Smooth muscle cell of the brain vasculature (primary cell): ENCODE measurements at regions not wholly inside any gene's neighbourhood (a gene's known extent, or its start where the extent isn't known, plus 50 kb on each side); places are given as distances from the start of the nearest gene placed in this dataset.

Source experiments
- DNase-seq: peaks from one replicate; pipeline ENCODE4 v3.0.0-alpha.2; 2012; ENCODE audit warnings: low read depth, low spot score

- no peak for DNase-seq
Observed at GRCh38 chr3:168524129-168524528, 428.4 kb upstream of the GOLIM4 start.

DNA sequence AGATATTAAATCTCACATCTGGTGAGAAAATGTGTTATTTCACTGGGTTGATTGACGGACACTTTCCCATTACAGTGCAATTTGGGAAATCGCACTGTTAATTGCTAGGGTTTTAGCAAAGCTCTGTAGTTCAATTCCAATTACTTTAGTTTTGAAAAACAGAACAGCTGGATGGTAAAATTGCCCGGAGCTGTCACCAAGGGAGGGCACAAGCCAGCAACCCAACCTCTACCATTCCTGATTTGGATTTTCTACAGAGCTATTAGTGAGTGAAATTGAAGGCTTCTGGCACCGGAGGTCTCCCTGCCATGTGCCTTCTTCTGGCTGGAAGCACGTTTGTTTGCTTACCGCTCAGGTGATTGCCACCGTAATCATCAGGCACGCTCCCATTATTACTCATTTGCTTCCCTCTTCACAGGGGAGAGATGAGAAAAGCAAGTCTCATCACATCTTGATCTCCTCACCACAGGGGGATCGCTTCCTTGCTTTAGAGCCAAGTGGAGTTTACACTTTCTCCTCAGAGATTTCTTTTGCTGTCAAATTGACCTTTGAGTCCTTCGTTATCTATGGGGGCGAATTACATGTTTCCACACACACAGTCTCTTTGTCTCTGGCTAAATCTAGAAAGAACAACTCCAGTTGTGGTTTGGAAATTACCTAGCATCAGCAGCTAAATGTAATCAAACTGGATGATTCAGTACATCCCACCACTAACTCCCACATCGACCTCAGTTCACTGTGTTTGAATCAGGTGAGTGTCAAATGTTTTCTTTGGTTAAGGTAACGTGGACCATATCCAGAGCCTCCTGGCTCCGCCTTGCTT is 421.7 kb upstream of the GOLIM4 start:
- DNase-seq = no peak

- DNase-seq = no peak
Observed at GRCh38 chr3:168514252-168514651, 418.5 kb upstream of the GOLIM4 start.

DNA sequence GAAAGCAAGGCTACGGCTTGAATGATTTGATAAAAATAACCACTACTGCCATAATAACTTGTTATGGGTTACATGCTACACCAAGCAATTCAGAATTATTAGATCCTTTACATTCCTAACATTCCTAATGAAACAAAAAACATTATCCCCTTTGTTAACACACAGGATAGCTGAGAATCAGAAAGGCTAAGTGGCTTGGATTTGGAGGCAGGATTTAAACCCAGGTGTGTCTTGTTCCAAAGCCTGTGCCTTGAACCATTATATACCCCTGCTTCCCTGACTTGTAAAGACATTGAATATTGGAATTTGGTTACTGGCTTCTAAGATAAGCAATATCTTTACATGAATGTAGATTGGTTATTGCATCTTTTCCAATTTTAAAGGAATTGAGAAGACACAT is 417.1 kb upstream of the GOLIM4 start:
- no peak for DNase-seq

DNA sequence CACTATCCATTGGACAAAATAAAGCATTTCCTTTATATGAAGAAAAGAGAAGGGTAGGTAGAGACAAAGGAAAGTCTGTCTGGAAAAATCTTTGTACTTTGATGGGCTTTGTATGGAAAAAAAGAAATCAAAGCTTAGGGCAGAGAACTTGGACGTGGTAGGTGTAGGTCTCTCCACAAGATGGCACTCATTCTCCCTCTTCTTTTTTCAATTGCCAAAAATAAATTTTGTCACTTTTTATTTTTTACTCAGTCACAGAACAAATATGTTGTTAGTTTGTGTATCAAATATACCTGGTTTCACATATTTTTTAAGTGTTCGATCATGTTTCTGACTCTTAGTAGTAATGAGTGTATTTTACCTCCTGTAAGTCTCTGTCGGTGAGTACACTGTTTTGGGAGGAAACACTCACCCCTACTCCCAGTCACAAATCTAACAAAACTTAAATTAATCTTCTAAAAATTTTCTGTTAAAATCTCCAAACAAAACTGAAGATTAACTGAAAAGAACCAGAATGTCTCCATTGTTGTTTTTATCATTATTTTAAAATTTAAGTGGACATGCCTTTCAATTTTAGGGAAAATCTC is 415.8 kb upstream of the GOLIM4 start:
- DNase-seq = no peak

DNA sequence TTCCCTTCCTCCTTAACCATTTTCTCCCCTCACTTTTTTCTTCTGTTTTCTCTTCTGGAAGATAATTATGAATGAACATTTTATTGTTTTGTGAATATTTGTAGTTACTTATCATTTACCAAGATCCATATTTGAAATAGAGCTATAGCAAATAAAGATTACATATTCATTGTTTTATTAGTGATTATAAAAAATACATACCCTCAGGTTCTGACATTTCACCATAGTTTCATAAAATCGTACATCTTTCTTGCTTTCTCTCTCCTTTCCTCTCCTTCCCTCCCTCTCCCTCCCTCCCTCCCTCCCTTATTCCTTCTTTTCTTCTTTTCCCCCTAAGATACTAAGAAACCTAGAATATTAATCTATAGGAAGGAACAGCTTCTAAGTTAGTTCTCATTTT is 410.9 kb upstream of the GOLIM4 start:
- no peak for DNase-seq

- no peak for DNase-seq
Observed at GRCh38 chr3:168501570-168501969, 405.8 kb upstream of the GOLIM4 start.

- DNase-seq = no peak
Observed at GRCh38 chr3:168498194-168498593, 402.5 kb upstream of the GOLIM4 start.

DNA sequence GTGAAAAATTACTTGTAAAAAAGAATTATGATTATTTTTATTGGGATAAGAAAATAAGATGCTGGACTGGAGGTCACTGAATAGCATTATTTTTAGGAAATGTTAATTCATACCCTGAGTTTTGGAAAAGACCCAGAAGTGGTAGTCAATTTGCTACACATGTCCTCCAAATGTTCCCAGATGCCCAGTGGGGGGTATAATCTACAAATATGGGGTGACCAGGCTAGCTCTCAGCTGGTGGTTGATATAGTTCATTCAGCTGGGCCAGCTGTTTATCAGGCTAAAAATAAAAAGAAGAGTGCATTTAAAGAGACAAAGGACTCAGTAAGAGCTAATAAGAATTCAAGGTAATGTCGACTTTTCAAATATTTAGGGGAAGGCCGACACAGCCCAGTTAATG is 402.0 kb upstream of the GOLIM4 start:
- DNase-seq = no peak

DNA sequence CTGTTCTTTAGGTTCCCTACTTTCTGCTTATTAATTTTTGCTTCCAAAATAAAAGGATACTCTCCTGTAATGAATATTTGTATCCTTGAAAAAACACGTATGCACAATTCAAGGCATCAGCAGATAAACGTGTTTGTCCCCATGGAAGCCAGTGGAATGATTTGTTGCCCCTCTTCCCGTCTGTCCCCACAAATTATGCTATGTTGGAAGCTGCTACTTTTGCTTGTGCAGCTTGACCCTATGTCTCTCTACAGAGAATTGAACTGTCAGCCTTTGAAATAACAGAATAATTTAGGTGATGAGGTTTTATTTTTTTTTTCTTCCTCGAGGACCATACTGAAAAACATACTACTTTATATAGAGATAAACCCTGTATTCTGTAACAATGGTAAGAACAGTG is 401.5 kb upstream of the GOLIM4 start:
- no peak for DNase-seq

- no peak for DNase-seq
Observed at GRCh38 chr3:168495932-168496331, 400.2 kb upstream of the GOLIM4 start.

- DNase-seq = no peak
Observed at GRCh38 chr3:168495270-168495669, 399.5 kb upstream of the GOLIM4 start.

- no peak for DNase-seq
Observed at GRCh38 chr3:168493412-168494205, 397.9 kb upstream of the GOLIM4 start.

DNA sequence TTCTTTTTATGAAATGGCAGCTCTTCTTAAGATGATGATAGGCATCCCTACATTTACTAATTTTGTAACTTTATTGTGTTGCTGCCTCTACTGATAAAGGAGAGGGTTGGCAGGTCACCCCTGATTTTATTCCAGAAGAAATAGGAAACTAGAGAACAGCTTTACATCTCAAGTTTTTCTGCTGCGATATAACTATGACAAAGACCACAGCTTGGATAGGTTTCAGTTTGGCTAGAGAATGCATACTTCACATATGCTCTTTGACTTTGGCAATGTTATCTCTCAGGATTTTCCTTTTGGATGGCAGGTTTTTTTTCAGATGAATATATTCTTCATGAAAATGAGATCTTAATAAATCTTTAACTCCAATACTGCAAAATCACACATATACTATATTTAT is 395.3 kb upstream of the GOLIM4 start:
- DNase-seq = no peak

DNA sequence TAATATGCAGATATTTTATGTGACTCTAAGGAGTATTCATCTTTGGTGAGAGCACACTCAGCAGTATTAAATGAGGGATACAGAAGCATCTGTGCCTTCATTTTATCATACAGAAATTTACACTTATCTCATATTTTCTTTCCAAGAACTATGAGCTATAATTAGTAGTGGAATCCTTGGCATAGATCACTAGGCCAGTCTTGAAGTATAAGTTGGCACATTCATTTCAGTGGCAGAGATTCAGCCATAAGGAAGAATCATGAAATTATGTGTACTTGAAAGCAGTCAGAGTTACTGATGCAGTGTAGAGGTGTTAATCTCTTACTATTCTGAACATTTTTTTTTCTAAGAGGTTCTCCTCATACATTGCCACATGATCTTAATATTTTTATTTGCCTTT is 393.6 kb upstream of the GOLIM4 start:
- no peak for DNase-seq

GRCh38 chr3:168485936-168486335 is 390.2 kb upstream of the GOLIM4 start:
- DNase-seq = no peak

DNA sequence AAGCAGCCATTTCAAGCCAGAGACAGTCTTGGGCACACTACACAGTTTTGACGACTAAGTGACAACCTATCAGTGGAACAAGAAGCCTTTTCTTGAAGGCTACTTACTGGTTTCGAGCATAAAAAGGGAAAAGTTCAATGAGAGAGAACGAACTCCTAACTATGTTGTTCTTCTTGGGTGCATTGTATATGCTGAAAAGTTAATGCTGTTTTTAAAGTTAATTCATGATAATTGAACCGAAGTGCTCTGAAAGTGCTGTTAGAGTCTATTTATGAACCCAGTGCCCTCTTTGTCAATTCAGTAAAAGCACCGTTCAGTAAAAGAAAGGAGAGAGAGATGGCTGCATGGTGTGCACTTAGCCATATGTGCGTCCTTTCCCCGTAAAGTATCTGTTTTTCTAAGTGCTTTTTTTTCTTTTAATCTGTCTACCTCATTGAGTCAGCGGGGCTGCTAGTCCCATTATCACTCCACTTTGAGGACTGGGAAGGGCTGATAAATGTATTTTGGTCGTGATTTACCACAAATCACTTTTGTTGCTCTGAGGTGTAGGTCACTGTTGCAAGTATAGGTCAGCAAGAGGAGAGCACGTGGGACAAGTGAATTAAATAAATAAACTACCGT is 380.7 kb upstream of the GOLIM4 start:
- DNase-seq = no peak

DNA sequence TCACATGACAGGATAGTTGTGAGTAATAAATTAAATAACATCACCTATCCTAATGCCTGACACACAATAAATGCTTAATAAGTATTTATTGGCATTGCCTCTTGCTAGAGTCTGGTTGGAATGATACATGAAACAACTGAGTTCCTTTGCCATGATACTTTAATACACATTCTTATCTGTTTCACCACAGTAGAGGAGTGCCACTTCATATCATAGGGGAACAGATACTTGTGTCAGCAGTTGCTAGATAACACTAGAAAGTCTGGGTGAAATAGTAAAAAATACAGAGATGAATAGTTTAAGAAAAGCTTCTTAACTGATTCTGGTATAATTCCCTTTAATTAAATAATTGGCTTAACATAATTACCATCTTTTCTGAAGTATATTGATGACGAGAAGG is 380.0 kb upstream of the GOLIM4 start:
- no peak for DNase-seq

DNA sequence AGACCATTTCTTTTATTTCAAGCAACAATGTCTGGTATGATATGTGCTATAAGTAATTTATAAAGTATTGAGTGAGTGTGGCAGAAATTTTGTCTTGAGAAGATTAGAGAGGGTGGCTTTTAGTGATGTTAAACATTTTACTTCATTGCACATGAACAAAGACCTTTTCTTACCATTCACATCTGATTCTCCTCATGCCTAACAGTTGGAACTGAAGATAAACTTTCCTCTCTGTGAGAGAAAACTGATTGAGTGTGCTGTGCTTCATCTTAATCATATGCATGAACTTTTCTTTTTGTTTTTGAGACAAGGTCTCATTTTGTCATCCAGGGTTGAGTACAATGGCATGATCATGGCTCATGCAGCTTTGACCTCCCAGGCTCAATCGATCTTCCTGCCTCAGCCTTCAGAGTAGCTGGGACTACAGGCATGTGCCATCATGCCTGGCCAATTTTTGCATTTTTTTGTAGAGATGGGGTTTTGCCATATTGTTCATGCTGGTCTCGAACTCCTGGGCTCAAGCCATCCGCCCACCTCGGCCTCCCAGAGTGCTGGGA is 377.7 kb upstream of the GOLIM4 start:
- DNase-seq = no peak

GRCh38 chr3:168472783-168473182 is 377.1 kb upstream of the GOLIM4 start:
- no peak for DNase-seq

DNA sequence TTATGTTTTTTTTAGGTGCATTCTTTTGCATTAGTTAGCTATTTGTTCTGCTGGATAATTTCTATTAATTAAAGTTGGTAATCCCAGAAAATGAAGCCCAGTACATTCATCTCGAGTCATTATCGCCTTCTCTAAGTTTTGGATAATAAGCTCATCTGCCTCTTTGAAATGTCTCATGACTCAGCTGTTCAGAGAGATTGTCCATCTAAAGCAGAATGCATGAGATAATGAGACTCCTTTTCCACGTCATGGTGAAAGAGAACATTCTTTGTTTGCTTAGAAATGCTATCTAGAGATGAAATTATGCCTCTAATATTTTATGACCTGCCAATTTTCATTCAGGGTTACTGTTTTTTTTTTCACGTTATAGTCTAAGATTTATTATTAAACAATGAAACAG is 374.7 kb upstream of the GOLIM4 start:
- DNase-seq = no peak

GRCh38 chr3:168469436-168469835 is 373.7 kb upstream of the GOLIM4 start:
- no peak for DNase-seq
